ENCODE measurements at regions not wholly inside any gene's neighbourhood (a gene's known extent, or its start where the extent isn't known, plus 50 kb on each side); places are given as distances from the start of the nearest gene placed in this dataset.

GRCh38 chr13:63425131-63425530 is 2009.5 kb upstream of the PCDH20 start:
- no peak for TF ChIP-seq REST (IDR thresholded peaks at IDR 0.05; ENCODE audit: low read depth)
- TF ChIP-seq TEAD4 (IDR thresholded peaks at IDR 0.05): 0 out of 2 replicates have a peak, but pooled peaks have one; percentile 21
- TF ChIP-seq CEBPB (IDR thresholded peaks at IDR 0.05): no peak
- TF ChIP-seq TCF12 (IDR thresholded peaks at IDR 0.05; ENCODE audit: low read depth): no peak
- TF ChIP-seq EP300 (IDR thresholded peaks at IDR 0.05; ENCODE audit: borderline replicate concordance): no peak

DNA sequence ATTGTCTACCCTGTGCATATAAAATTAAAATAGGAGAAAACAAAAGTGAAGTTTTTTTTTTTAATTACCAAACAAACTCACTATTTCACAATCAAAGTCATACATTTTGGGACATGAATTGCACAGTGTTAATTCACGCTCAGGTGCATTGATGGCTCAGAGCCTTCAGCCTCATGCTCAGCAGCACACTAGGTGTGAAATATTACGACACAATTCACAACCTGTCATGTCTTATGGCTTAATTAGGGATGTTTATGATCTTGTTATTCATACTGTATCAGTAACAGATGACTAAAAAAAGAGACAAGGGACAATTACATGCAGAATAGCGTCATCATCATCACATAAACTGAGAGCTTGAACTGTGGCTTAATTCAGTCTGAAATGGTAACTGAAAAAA is 2005.5 kb upstream of the PCDH20 start:
- TF ChIP-seq, protein P1, sequence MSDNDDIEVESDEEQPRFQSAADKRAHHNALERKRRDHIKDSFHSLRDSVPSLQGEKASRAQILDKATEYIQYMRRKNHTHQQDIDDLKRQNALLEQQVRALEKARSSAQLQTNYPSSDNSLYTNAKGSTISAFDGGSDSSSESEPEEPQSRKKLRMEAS (IDR thresholded peaks at IDR 0.05): no peak
- TF ChIP-seq CREB1 (IDR thresholded peaks at IDR 0.05; ENCODE audit: low read depth): no peak
- no peak for TF ChIP-seq EP300 (IDR thresholded peaks at IDR 0.05; ENCODE audit: borderline replicate concordance)
- no peak for TF ChIP-seq RAD21 (IDR thresholded peaks at IDR 0.05; ENCODE audit: low read depth)
- no peak for TF ChIP-seq ZBTB7A (IDR thresholded peaks at IDR 0.05; ENCODE audit: low read depth)
- TF ChIP-seq TEAD4 (IDR thresholded peaks at IDR 0.05): no peak
- no peak for TF ChIP-seq NFIC (IDR thresholded peaks at IDR 0.05)
- TF ChIP-seq USF1 (IDR thresholded peaks at IDR 0.05): no peak
- TF ChIP-seq REST (IDR thresholded peaks at IDR 0.05; ENCODE audit: low read depth): no peak
- TF ChIP-seq TCF12 (IDR thresholded peaks at IDR 0.05; ENCODE audit: low read depth): no peak
- no peak for TF ChIP-seq EGR1 (IDR thresholded peaks at IDR 0.05)
- no peak for TF ChIP-seq CEBPB (IDR thresholded peaks at IDR 0.05)

- no peak for TF ChIP-seq YY1 (IDR thresholded peaks at IDR 0.05; ENCODE audit: low read depth)
- no peak for TF ChIP-seq USF1 (IDR thresholded peaks at IDR 0.05)
- TF ChIP-seq ZBTB7A (IDR thresholded peaks at IDR 0.05; ENCODE audit: low read depth): no peak
- no peak for TF ChIP-seq FOXM1 (IDR thresholded peaks at IDR 0.05; ENCODE audit: borderline replicate concordance, low read depth)
- TF ChIP-seq EP300 (IDR thresholded peaks at IDR 0.05; ENCODE audit: borderline replicate concordance): no peak
- TF ChIP-seq TCF12 (IDR thresholded peaks at IDR 0.05; ENCODE audit: low read depth): no peak
- TF ChIP-seq TEAD4 (IDR thresholded peaks at IDR 0.05): no peak
- TF ChIP-seq EGR1 (IDR thresholded peaks at IDR 0.05): no peak
- no peak for TF ChIP-seq CREB1 (IDR thresholded peaks at IDR 0.05; ENCODE audit: low read depth)
- no peak for TF ChIP-seq RAD21 (IDR thresholded peaks at IDR 0.05; ENCODE audit: low read depth)
- TF ChIP-seq, protein P1 (IDR thresholded peaks at IDR 0.05): no peak
- TF ChIP-seq TAF1 (IDR thresholded peaks at IDR 0.05; ENCODE audit: low read depth): no peak
- TF ChIP-seq NFIC (IDR thresholded peaks at IDR 0.05): no peak
Measured at GRCh38 chr13:63420685-63421084, 2005.0 kb upstream of the PCDH20 start.

DNA sequence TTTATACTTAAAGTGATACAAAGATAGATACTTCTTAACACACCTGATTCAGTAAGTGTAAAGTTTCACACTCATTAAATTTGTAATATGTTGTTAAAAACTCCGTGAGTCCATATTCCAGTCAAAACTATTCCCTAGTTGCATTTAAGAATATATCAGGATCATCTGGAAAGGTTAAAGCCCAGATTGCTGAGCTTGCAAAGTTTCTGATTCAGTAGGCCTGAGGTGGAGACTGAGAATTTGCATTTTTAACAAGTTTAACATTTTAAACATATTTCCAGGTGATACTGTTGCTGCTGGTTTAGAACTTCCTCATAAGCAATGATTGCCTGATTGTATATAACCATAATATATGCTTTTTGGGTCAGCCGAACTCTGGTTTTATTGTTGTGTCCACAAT is 1998.6 kb upstream of the PCDH20 start:
- TF ChIP-seq CREB1 (IDR thresholded peaks at IDR 0.05; ENCODE audit: low read depth) (no peak), RAD21 (IDR thresholded peaks at IDR 0.05; ENCODE audit: low read depth) (no peak), EP300 (IDR thresholded peaks at IDR 0.05; ENCODE audit: borderline replicate concordance) (no peak), EGR1 (IDR thresholded peaks at IDR 0.05) (no peak), REST (IDR thresholded peaks at IDR 0.05; ENCODE audit: low read depth) (no peak), TAF1 (IDR thresholded peaks at IDR 0.05; ENCODE audit: low read depth) (no peak), CEBPB (IDR thresholded peaks at IDR 0.05) (no peak), ZBTB7A (IDR thresholded peaks at IDR 0.05; ENCODE audit: low read depth) (no peak), TCF12 (IDR thresholded peaks at IDR 0.05; ENCODE audit: low read depth) (no peak), FOXM1 (IDR thresholded peaks at IDR 0.05; ENCODE audit: borderline replicate concordance, low read depth) (no peak), YY1 (IDR thresholded peaks at IDR 0.05; ENCODE audit: low read depth) (no peak), USF1 (IDR thresholded peaks at IDR 0.05) (no peak)
- TF ChIP-seq, protein P1 (IDR thresholded peaks at IDR 0.05): no peak
